HFF-Myc (cell line): ENCODE measurements at regions not wholly inside any gene's neighbourhood (a gene's known extent, or its start where the extent isn't known, plus 50 kb on each side); places are given as distances from the start of the nearest gene placed in this dataset.
"Not testable (repeated sequence)": the region's sequence is repeated elsewhere in the genome, so short reads cannot be mapped to it uniquely, and the experiment has no call there.

Source experiments
- DNase-seq: peaks from one replicate; pipeline ENCODE4 v3.0.0-alpha.2; 2011; ENCODE audit warnings: low read depth; ENCODE audit errors: extremely low read depth
- H3K4me3 ChIP-seq: replicated peaks from 2 replicates; pipeline ENCODE4 v1.5.1; 2011; ENCODE audit warnings: low read depth, mild to moderate bottlenecking, control low read depth, low read length
- TF ChIP-seq, protein P1 (sequence below): IDR thresholded peaks from 2 replicates; pipeline ENCODE4 v1.5.1; 2012; ENCODE audit warnings: mild to moderate bottlenecking, low read depth, low read length, control low read depth; ENCODE audit errors: missing control alignments

GRCh38 chrX:150227873-150228410, 135.2 kb upstream of the MAMLD1 start:
- H3K4me3 ChIP-seq, result no peak overlapping the region
- DNase-seq, result no peak
- TF ChIP-seq, protein P1, sequence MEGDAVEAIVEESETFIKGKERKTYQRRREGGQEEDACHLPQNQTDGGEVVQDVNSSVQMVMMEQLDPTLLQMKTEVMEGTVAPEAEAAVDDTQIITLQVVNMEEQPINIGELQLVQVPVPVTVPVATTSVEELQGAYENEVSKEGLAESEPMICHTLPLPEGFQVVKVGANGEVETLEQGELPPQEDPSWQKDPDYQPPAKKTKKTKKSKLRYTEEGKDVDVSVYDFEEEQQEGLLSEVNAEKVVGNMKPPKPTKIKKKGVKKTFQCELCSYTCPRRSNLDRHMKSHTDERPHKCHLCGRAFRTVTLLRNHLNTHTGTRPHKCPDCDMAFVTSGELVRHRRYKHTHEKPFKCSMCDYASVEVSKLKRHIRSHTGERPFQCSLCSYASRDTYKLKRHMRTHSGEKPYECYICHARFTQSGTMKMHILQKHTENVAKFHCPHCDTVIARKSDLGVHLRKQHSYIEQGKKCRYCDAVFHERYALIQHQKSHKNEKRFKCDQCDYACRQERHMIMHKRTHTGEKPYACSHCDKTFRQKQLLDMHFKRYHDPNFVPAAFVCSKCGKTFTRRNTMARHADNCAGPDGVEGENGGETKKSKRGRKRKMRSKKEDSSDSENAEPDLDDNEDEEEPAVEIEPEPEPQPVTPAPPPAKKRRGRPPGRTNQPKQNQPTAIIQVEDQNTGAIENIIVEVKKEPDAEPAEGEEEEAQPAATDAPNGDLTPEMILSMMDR, result no peak

GRCh38 chrX:150228431-150228830, 134.7 kb upstream of the MAMLD1 start:
- H3K4me3 ChIP-seq, result no peak overlapping the region
- TF ChIP-seq, protein P1, result no peak

DNA sequence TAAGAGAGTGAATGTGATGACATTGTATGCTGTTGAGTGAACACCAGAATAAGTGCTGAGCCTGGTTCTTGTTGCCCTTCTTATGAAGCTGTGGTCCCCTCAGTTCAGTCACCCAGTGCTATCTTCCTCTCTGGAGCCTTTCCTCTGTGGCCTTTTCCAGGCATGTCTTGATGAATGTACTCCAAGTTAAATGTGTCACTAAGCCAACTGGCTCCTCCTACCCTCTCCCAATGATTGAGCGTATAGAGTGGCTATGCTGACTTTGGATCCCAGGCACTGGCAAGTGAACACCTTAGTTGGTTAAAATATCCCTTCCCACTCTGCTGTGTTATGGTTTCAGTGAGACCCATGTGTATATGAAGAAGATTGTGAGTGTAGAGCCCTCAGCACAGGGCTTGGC, 134.1 kb upstream of the MAMLD1 start:
- TF ChIP-seq, protein P1, result no peak
- no peak overlapping the region for H3K4me3 ChIP-seq
- DNase-seq, result no peak

More at GRCh38 chrX:150228431-150228830, 134.7 kb upstream of the MAMLD1 start:
- DNase-seq, result no peak

DNA sequence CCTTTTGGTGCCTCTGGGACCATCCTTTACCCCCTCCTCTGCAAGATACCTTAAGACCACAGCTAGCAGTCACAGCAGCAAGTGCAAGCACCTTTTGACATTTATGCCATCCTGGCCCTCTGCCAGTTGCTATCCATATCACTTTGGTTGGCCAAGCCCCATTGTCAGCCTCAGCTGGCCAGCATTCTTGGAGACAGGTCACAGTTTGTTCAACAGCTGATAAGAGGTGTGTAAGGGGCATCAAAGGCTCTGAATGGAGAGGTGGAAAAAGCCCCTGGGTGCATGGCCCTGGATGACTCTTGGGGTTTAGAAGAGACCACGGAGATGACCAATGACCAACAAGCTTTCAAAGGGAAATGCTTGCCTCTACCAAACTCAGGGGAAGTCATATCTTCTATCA, 133.6 kb upstream of the MAMLD1 start:
- H3K4me3 ChIP-seq, result no peak overlapping the region
- no peak for DNase-seq
- TF ChIP-seq, protein P1, result no peak

- H3K4me3 ChIP-seq, DNase-seq: not testable (repeated sequence)
Measured at GRCh38 chrX:150230952-150231351, 132.2 kb upstream of the MAMLD1 start.

DNA sequence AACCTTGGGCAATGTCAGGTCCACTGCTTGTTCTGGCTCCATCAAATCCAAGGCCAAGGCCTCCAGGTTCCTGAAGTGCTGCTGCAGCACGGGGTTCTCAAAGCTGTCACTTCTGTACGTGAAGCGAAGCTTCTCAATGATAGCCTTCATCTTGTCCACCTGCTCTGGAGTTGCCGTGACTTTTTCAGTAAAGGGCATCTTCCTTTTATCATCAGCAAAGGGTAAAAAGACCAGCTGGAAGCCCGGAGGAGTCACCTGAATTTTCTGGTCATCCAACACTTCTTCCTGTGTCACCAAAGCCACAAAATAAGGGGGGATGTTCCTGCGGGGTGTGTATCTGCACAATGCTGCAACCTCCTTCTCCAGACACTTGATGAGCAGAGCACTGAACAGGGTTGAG, 131.7 kb upstream of the MAMLD1 start:
- not testable (repeated sequence) for DNase-seq, H3K4me3 ChIP-seq

DNA sequence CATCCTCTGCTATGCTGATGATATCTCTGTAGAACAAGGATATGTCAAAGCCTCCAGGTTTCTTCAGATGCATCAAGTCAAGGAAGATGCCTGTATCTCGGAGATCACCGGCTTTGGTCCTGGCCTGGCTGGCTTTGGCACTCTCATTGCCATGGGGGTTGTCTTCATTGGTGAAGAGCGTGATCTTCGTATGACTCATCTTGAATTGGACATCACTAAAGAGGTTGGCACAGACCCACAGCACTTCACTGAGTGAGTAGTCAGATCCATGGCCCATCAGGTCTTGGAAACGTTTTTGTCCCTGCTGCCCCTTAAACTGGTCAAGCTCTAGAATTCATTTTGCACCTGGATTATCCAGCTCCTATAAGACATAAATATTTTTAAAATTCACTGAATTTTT, 130.9 kb upstream of the MAMLD1 start:
- DNase-seq, H3K4me3 ChIP-seq: not testable (repeated sequence)

- no peak overlapping the region for H3K4me3 ChIP-seq
- TF ChIP-seq, protein P1, result no peak
- DNase-seq, result no peak
Measured at GRCh38 chrX:150234126-150234525, 129.0 kb upstream of the MAMLD1 start.
